IMR-90 (cell line): ENCODE measurements at regions not wholly inside any gene's neighbourhood (a gene's known extent, or its start where the extent isn't known, plus 50 kb on each side); places are given as distances from the start of the nearest gene placed in this dataset.

Source experiments
- ATAC-seq: fragments of 200-7000 bp; cut with Tn5 transposase; 2 replicates; pipeline ENCODE4 v1.9.1; 2020; ENCODE audit warnings: low read depth, mild to moderate bottlenecking, moderate library complexity
- BruUV-seq: library from RNA; stranded (reverse); fragments of 400-500 nt; replicated peaks from 2 replicates; lab custom pipeline; 2021; lab: Mats Ljungman, UMichigan
- CTCF ChIA-PET: fragments of 300-600 bp; formaldehyde crosslinking; extraction: SDS; loops from one replicate; lab custom pipeline; 2021; ENCODE audit warnings: antibody characterized with exemption; lab: Yijun Ruan, JAX
- POLR2A ChIA-PET: fragments of 300-600 bp; sonication (Branson Sonifier 250); formaldehyde crosslinking; loops from one replicate; lab custom pipeline; 2022; ENCODE audit warnings: antibody characterized with exemption; ENCODE audit not compliant: unreplicated experiment; lab: Charles Lee
- DNase-seq: peaks from one replicate; pipeline ENCODE4 v3.0.0; 2013
- H2AFZ ChIP-seq: replicated peaks from 2 replicates; pipeline ENCODE3; 2013; ENCODE audit warnings: low read length, mild to moderate bottlenecking; ENCODE audit not compliant: poor library complexity
- H2AK5ac ChIP-seq: 2 replicates; pipeline ENCODE4 v1.6.1; 2013; ENCODE audit warnings: low read depth, low read length, inconsistent platforms
- H2AK9ac ChIP-seq: replicated peaks from 2 replicates; pipeline ENCODE3; 2013; ENCODE audit warnings: mild to moderate bottlenecking, low read depth, low read length, moderate library complexity; ENCODE audit not compliant: poor library complexity
- H2BK120ac ChIP-seq: 2 replicates; pipeline ENCODE4 v1.6.1; 2013; ENCODE audit warnings: low read depth, low read length, inconsistent platforms
- H2BK15ac ChIP-seq: 3 replicates; pipeline ENCODE4 v1.6.1; 2013; ENCODE audit warnings: low read depth, low read length, inconsistent platforms
- H2BK20ac ChIP-seq: 2 replicates; pipeline ENCODE4 v1.6.1; 2013; ENCODE audit warnings: low read depth, mild to moderate bottlenecking, inconsistent platforms, low read length, moderate library complexity
- H2BK5ac ChIP-seq: 2 replicates; pipeline ENCODE4 v1.6.1; 2013; ENCODE audit warnings: mild to moderate bottlenecking, low read depth, low read length, inconsistent platforms; ENCODE audit not compliant: poor library complexity, severe bottlenecking
- H3K14ac ChIP-seq: replicated peaks from 2 replicates; pipeline ENCODE4 v1.6.1; 2013; ENCODE audit warnings: low read depth, low read length, inconsistent platforms
- H3K18ac ChIP-seq: 2 replicates; pipeline ENCODE4 v1.6.1; 2013; ENCODE audit warnings: low read depth, low read length, control low read depth
- H3K23ac ChIP-seq: 2 replicates; pipeline ENCODE4 v1.6.1; 2013; ENCODE audit warnings: low read depth, low read length, inconsistent platforms
- H3K27ac ChIP-seq: 2 replicates; pipeline ENCODE4 v1.5.1; 2013; ENCODE audit warnings: mild to moderate bottlenecking, control low read depth, low read length; ENCODE audit not compliant: insufficient read depth
- H3K27me3 ChIP-seq: 2 replicates; pipeline ENCODE4 v1.6.1; 2013; ENCODE audit warnings: low read length; ENCODE audit not compliant: control insufficient read depth, insufficient read depth
- H3K36me3 ChIP-seq: 2 replicates; pipeline ENCODE4 v1.6.1; 2013; ENCODE audit warnings: low read length, mixed read lengths; ENCODE audit not compliant: control insufficient read depth, insufficient read depth
- H3K4ac ChIP-seq: 2 replicates; pipeline ENCODE4 v1.6.1; 2013; ENCODE audit warnings: low read depth, low read length, inconsistent platforms
- H3K4me1 ChIP-seq: 2 replicates; pipeline ENCODE4 v1.6.1; 2013; ENCODE audit warnings: low read length, mixed read lengths; ENCODE audit not compliant: control insufficient read depth, insufficient read depth
- H3K4me2 ChIP-seq: 2 replicates; pipeline ENCODE4 v1.6.1; 2013; ENCODE audit warnings: low read depth, mild to moderate bottlenecking, control low read depth, low read length, moderate library complexity
- H3K4me3 ChIP-seq: 2 replicates; pipeline ENCODE4 v1.5.1; 2013; ENCODE audit warnings: low read depth, mild to moderate bottlenecking, control low read depth, low read length, moderate library complexity; ENCODE audit not compliant: insufficient read depth
- H3K56ac ChIP-seq: 2 replicates; pipeline ENCODE4 v1.6.1; 2013; ENCODE audit warnings: low read length, inconsistent platforms; ENCODE audit not compliant: insufficient read depth; ENCODE audit errors: extremely low read depth
- H3K79me1 ChIP-seq, 2 experiments: 2 replicates each; pipeline ENCODE4 v1.6.1; 2013; ENCODE audit warnings: low read length in 2 of 2, inconsistent platforms in 1 of 2, low read depth in 1 of 2
- H3K9ac ChIP-seq: 2 replicates; pipeline ENCODE4 v1.6.1; 2013; ENCODE audit warnings: low read depth, low read length, control low read depth
- H3K9me1 ChIP-seq: 2 replicates; pipeline ENCODE4 v1.6.1; 2013; ENCODE audit warnings: low read length, inconsistent platforms; ENCODE audit not compliant: insufficient read depth
- H3K9me3 ChIP-seq: 2 replicates; pipeline ENCODE4 v1.6.1; 2013; ENCODE audit warnings: low read length; ENCODE audit not compliant: control insufficient read depth, insufficient read depth
- H4K20me1 ChIP-seq: 2 replicates; pipeline ENCODE4 v1.6.1; 2013; ENCODE audit warnings: low read length, inconsistent platforms; ENCODE audit not compliant: insufficient read depth
- H4K5ac ChIP-seq: 2 replicates; pipeline ENCODE4 v1.6.1; 2013; ENCODE audit warnings: mild to moderate bottlenecking, low read depth, low read length, control low read depth
- H4K8ac ChIP-seq, 2 experiments: 2 replicates each; pipeline ENCODE4 v1.6.1; 2013; ENCODE audit warnings: low read depth in 2 of 2, low read length in 2 of 2, control low read depth in 1 of 2, inconsistent platforms in 1 of 2
- H4K91ac ChIP-seq: 2 replicates; pipeline ENCODE4 v1.6.1; 2013; ENCODE audit warnings: low read depth, low read length, inconsistent platforms; ENCODE audit not compliant: insufficient read depth
- CHD1 ChIP-seq: IDR thresholded peaks from 2 replicates; pipeline ENCODE4 v1.6.1; 2012; ENCODE audit warnings: low read depth, low read length, improper control_type of control experiment
- MXI1 ChIP-seq: IDR thresholded peaks from 2 replicates; pipeline ENCODE4 v1.6.1; 2012; ENCODE audit warnings: low read depth, mild to moderate bottlenecking, low read length, moderate library complexity, borderline replicate concordance
- WGBS, 2 experiments: methylation state at CpG; one replicate each; pipeline versions ENCODE4 v1.1.5 to v1.1.7; 2013; ENCODE audit warnings: missing lambda C conversion rate in 2 of 2; ENCODE audit not compliant: insufficient read length in 1 of 2; ENCODE audit errors: extremely low coverage in 2 of 2; 5-methylcytosine and 5-hydroxymethylcytosine counted together
- dilution Hi-C: fragments of 300-500 bp; cut with HindIII; formaldehyde crosslinking; loops from one replicate; pipeline ENCODE4 v1.14.3; 2018; ENCODE audit warnings: low sequenced_read_pairs; ENCODE audit not compliant: unreplicated experiment
- in situ Hi-C: fragments of 300-500 bp; cut with MboI; formaldehyde crosslinking; loops from 3 replicates; pipeline ENCODE4 v1.14.3; 2019; ENCODE audit warnings: low sequenced_read_pairs, inconsistent platforms, mixed read lengths
- intact Hi-C: fragments of 100-400 bp; cut with micrococcal nuclease; formaldehyde crosslinking; loops from 2 replicates; pipeline ENCODE4 v1.10.0; 2022

DNA sequence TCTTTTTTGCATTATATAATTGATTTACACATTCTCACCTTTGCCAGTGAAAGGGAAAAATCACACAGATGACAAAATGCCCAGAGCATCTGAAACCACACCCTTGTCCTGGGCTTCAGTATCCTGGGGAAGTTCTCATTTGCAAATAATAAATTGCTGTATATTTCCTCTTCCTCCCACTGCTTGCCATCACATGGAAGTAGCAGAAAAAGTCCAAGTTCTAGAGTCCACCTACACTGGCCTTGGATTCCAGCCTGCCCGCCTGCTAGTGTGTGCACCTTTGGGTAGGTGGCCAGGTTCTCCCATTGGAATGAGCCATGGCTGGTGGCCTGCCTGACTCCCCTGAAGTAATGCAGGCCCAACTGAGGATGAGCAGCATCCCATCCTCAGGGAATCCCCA, 149.4 kb downstream of the GADD45G start:
- Histone ChIP-seq H3K18ac (no peak overlapping the region), H3K9ac (no peak overlapping the region), H3K9me3 (no peaks in the 10 kb centered on the region; the same call in 1 of the 2 replicates), H2BK120ac (no peak overlapping the region), H3K4me2 (no peak overlapping the region), H4K5ac (no peak overlapping the region), H3K27me3 (no peaks in the 10 kb centered on the region; the same call in 1 of the 2 replicates), H3K36me3 (no peaks in the 10 kb centered on the region), H2AK9ac (no peak overlapping the region), H4K20me1 (no peaks in the 10 kb centered on the region), H2BK15ac (no peak overlapping the region), H3K4ac (no peak overlapping the region), H4K91ac (no peak overlapping the region), H3K4me1 (no peaks in the 10 kb centered on the region), H2BK5ac (no peak overlapping the region), H3K14ac (no peak overlapping the region), H4K8ac (no peak overlapping the region), H3K79me1 (no peaks in the 10 kb centered on the region), H2AFZ (no peak overlapping the region), H3K4me3 (no peak overlapping the region), H3K23ac (no peak overlapping the region), H3K9me1 (no peaks in the 10 kb centered on the region), H3K27ac (no peak overlapping the region), H2BK20ac (no peak overlapping the region), H3K56ac (no peak overlapping the region), H2AK5ac (no peak overlapping the region)
- DNase-seq, result no peak
- BruUV-seq, result no TSS peak
- in situ Hi-C loops, result no loop called here
- TF ChIP-seq MXI1, result no peak
- no peak for TF ChIP-seq CHD1
- WGBS, 2 experiments, result no CpG with 5 or more reads among the region's 1 CpG
- dilution Hi-C loops, result no loop called here
- ATAC-seq, result no peak
- intact Hi-C loops, result no loop called here
- ChIA-PET CTCF (no interaction called here), POLR2A (no interaction called here)
